Ecto neural progenitor cell (in vitro differentiated cells): ENCODE measurements at regions not wholly inside any gene's neighbourhood (a gene's known extent, or its start where the extent isn't known, plus 50 kb on each side); places are given as distances from the start of the nearest gene placed in this dataset.
"Not testable (repeated sequence)": the region's sequence is repeated elsewhere in the genome, so short reads cannot be mapped to it uniquely, and the experiment has no call there.

ENCODE experiments used
- DNase-seq: peaks from one replicate; pipeline ENCODE4 v3.0.0-alpha.2; 2018; ENCODE audit warnings: low spot score

DNA sequence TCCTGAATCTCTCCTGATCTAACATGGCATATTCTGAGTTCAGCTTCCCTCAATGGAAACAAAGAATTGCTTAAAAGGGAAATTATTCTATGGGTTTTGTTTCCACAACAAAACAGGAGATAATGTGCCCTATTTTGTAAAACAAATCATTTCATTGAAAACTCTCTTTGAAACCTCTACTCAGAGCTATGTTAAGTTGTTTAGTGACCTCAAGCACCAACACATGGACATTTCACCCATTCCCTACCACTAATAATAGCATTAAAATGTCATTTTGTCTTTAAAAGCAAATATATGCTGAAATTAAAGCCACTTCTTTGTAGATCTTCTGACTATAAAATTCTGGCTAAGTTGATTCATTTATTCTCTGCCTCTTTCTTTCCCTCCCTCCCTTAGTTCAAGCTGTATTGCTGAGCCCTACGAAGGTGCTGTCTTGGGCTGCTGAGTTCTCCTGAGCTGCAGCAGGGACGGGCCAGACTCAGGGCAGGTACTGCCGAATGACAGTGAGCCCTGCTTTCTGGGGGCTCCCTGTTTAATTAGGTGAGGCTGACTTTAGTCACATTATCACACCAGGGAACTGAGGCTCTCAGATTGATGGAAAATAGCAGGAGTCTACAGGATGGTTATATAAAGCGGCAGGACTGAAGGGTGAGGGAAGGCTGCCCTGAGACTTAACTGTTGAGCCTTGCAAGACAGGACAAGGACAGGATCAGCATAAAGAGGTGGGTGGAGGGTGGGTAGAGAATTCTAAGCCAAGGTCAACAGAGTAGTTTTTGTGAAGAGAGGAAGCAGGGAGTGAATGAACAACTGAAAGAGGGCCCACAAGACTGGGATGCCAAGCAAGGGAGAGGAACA lies 1685.1 kb downstream of the SPATA31A7 start:
- not testable (repeated sequence) for DNase-seq

GRCh38 chr9:62877552-62877951 lies 1687.7 kb downstream of the SPATA31A7 start:
- not testable (repeated sequence) for DNase-seq

GRCh38 chr9:62877987-62878386 lies 1688.2 kb downstream of the SPATA31A7 start:
- not testable (repeated sequence) for DNase-seq

DNA sequence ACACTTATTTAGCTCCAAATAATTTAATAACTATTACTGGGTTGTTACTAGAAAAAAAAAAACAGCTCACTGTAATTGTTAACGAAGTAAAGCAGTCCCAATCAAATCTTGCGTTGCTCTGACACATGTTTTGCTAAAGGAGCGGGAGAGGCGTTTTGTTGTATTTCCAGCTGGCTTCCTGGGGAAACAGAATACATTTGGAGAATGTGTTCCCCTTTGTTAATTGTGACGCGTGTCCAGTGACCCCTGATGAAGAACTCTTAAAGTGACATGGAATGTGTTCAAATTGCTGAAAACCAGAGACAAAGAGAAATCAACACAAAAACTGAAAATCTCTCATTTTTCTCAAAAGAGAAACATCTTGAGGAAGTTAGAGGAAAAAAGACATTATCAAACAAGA lies 1690.6 kb downstream of the SPATA31A7 start:
- not testable (repeated sequence) for DNase-seq

DNA sequence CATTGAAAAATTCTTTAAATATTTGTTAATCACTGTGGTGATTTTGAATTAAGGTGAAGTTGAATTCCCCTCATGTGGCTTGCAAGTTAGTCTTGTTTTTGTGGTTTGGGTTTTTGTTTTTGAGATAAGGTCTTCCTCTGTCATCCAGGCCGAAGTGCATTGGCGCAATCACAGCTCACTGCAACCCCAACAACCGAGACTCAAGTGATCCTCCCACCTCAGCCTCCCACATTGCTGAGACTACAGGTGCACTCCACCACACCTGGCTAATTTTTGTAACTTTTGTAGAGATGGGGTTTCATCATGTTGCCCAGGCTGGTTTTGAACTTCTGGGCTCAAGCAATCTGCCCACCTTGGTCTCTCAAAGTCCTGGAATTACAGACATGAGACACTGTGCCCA lies 1691.1 kb downstream of the SPATA31A7 start:
- DNase-seq: not testable (repeated sequence)

GRCh38 chr9:62881811-62882210 lies 1692.0 kb downstream of the SPATA31A7 start:
- not testable (repeated sequence) for DNase-seq

- not testable (repeated sequence) for DNase-seq
Measured at GRCh38 chr9:62882717-62883116, 1692.9 kb downstream of the SPATA31A7 start.

DNA sequence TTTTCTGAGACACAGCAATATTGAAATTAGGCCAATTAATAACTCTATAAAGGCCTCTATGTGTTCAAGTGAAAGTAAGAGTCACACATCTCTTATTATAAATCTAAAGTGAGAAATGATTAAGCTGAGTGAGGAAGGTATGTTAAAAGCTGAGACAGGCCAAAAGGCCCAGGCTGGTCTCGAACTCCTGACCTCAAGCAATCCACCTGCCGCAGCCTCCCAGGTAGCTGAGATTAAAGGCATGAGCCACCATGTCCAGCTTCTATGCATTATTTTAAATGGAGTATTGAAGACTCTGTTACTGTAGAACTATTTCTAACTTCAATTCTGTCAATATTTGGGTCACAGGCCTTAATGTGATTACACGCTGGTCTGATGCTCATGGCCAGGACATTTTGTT lies 1706.9 kb downstream of the SPATA31A7 start:
- not testable (repeated sequence) for DNase-seq

GRCh38 chr9:62897411-62898225 lies 1707.8 kb downstream of the SPATA31A7 start:
- not testable (repeated sequence) for DNase-seq

GRCh38 chr9:62899666-62900065 lies 1709.8 kb downstream of the SPATA31A7 start:
- not testable (repeated sequence) for DNase-seq

DNA sequence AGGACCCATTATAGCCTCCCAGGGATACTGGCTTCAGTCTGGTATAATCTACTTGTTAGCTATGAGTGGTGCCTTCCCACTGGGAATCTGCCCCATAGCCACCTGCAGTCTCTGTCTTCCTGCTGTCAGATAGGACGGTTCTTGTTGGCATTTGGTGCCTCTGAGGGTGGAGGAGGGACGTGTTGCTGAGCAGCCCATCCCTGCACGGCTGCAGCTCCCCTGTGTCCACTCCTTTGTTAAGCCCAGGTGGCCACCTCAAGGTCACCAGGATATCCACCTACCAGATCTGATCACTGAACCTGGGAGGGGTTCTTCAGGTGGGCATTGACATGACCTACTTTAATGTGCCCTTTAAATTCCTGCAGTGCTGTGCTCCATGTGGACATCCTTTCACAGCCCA lies 1714.2 kb downstream of the SPATA31A7 start:
- peak; percentile 10 for DNase-seq

DNA sequence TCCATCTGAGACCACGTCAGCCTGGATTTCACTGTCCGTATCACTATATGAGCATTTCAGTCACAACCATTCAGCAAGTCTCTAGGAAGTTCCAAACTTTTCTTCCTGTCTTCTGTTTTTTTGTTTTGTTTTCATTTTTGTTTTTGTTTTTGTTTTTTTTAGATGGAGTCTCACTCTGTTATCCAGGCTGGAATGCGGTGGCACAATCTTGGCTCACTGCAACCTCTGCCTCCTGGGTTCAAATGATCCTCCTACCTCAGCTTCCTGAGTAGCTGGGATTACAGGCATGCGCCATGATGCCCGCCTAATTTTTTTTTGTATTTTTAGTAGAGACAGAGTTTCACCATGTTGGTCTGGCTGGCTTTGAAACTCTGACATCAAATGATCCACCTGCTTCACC lies 1715.9 kb downstream of the SPATA31A7 start:
- DNase-seq: not testable (repeated sequence)

- not testable (repeated sequence) for DNase-seq
Measured at GRCh38 chr9:62907866-62908265, 1718.0 kb downstream of the SPATA31A7 start.

- not testable (repeated sequence) for DNase-seq
Measured at GRCh38 chr9:62908271-62908670, 1718.4 kb downstream of the SPATA31A7 start.

DNA sequence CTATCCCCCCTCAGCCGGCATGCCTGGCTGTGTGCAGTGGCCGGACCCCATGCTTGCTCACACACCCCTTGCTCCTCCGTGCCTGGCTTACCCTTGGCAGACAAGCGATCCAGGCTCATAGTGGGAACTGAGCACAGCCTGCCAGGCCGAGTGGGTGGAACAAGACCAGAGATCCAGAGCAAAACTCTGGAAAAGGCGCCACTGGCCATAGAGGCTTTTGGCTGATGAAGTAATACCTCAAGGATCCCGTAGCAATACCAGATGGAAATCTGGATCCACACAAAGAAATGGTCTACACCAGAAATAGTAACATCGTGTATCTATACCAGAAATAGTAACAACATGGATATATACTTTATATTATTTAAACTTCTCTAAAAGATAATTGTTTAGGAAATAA lies 1719.6 kb downstream of the SPATA31A7 start:
- DNase-seq: not testable (repeated sequence)

DNA sequence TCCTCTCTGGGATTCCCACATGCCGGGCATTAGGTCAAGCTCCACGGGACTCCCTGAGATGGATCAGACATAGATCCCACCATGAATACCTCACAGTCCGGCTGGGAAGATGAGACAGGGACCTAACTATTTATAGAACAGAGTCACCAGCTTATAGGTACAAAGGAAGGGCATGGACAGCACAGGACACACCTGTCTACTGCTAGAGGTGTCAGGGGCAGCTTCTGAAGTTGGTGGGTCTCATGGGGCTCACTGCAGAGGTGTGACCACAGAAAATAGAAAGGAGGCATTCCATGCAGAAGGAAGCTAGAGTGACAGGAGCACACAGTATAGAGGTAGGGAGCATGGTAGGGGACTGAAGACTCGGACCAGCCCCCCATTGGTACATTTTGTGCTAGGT lies 1722.4 kb downstream of the SPATA31A7 start:
- not testable (repeated sequence) for DNase-seq

DNA sequence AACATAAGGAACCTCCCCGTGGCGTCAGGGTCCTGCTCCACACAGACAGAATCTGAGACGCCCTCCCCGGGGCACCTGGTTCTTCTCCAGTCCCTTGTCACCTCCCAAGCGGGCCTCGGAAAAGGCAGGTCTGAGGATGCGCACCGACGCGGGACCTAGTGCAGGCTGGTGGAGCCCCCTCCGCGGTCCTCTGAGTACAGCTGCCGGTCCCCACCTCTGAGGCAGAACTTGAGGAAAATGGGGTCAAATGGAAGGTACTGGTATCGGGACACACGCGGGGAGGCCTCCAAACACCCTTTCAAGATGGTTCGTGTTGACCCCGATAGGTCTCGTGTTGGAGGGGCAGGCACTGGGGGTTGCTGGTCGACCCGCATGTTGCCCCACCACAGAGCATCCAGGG lies 1725.3 kb downstream of the SPATA31A7 start:
- not testable (repeated sequence) for DNase-seq

DNA sequence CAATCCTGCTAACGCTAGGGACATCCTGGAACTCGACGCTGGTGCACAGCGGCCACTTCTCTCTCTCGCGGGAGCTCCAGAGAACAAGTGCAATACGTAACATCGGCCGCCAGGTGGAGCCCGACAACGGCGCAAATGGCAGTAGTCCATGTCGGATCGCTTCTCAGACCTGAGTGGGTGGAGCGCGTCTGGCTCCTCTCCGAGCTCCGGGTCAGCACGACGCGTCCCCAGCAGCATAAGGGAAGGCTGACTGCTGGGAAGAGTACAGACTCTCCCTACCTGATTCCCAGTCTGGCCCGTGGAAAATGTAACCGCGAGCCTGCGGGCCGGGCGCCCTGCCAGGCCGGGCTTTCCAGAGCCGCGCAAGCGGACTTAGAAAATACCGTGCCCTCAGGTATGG lies 1725.8 kb downstream of the SPATA31A7 start:
- not testable (repeated sequence) for DNase-seq

DNA sequence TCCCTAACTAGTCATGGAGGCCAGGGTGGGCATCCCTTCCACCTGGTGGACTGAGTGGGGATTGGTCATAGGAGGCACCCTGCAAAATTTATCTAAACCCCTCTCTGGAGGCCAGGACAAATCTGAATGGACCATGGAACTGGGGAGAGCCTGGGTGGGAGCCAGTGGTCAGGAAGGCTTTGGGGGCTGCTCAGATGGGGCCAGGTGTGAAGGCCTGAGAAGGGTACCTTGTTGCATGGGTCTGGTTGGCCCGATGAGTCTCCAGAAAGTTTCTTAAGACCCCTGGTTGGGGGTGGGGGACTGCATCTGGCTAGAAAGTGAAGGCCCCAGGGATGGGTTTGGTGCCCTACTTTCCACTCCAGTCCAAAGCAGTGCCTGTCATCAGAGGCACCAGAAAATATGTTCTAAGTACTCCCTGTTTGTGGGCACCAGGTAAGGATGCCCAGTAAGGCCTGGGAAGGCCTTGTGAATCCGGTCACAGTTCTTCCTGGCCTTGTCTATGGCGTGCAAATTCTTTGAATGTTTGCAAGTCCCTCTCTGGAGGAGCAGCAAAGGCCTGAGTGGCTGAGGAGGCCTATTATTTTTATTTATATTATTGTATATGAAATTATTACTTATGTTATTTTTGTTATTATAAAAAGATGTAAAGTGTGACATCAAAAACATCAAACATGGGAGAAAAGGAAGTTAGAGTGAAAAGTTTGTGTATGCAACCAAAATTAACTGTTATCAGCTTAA lies 1729.0 kb downstream of the SPATA31A7 start:
- not testable (repeated sequence) for DNase-seq

GRCh38 chr9:62931484-62931883 lies 1741.6 kb downstream of the SPATA31A7 start:
- not testable (repeated sequence) for DNase-seq

- not testable (repeated sequence) for DNase-seq
Measured at GRCh38 chr9:62952840-62953239, 1763.0 kb downstream of the SPATA31A7 start.
